ENCODE measurements at regions not wholly inside any gene's neighbourhood (a gene's known extent, or its start where the extent isn't known, plus 50 kb on each side); places are given as distances from the start of the nearest gene placed in this dataset.

GRCh38 chr20:60627751-60628565 is 624.1 kb upstream of the CDH4 start:
- no peak for TF ChIP-seq REST (IDR thresholded peaks at IDR 0.05; ENCODE audit: insufficient read depth in 1 of 2, low read depth in 2 of 2, low read length in 2 of 2)
- no peak for TF ChIP-seq POLR2AphosphoS5 (IDR thresholded peaks at IDR 0.05; ENCODE audit: low read depth, low read length)
- no peak for TF ChIP-seq FOXP2 (optimal IDR thresholded peaks at IDR 0.05; ENCODE audit: borderline replicate concordance, extremely low read depth, extremely low read length, insufficient read depth)

- TF ChIP-seq TAF1 (IDR thresholded peaks at IDR 0.05; ENCODE audit: borderline replicate concordance, insufficient read depth, low read length) (no peak), FOXP2 (optimal IDR thresholded peaks at IDR 0.05; ENCODE audit: borderline replicate concordance, extremely low read depth, extremely low read length, insufficient read depth) (no peak), REST (IDR thresholded peaks at IDR 0.05; ENCODE audit: insufficient read depth in 1 of 2, low read depth in 2 of 2, low read length in 2 of 2) (no peak), POLR2AphosphoS5 (IDR thresholded peaks at IDR 0.05; ENCODE audit: low read depth, low read length) (no peak), SIN3A (IDR thresholded peaks at IDR 0.05; ENCODE audit: borderline replicate concordance, insufficient read depth, low read length) (no peak)
These were observed 623.3 kb upstream of the CDH4 start for GRCh38 chr20:60628749-60629148.

GRCh38 chr20:60629206-60629605 is 622.9 kb upstream of the CDH4 start:
- TF ChIP-seq SIN3A (IDR thresholded peaks at IDR 0.05; ENCODE audit: borderline replicate concordance, insufficient read depth, low read length) (no peak), TAF1 (IDR thresholded peaks at IDR 0.05; ENCODE audit: borderline replicate concordance, insufficient read depth, low read length) (no peak), FOXP2 (optimal IDR thresholded peaks at IDR 0.05; ENCODE audit: borderline replicate concordance, extremely low read depth, extremely low read length, insufficient read depth) (no peak), REST (IDR thresholded peaks at IDR 0.05; ENCODE audit: insufficient read depth in 1 of 2, low read depth in 2 of 2, low read length in 2 of 2) (no peak), POLR2AphosphoS5 (IDR thresholded peaks at IDR 0.05; ENCODE audit: low read depth, low read length) (no peak)

GRCh38 chr20:60630609-60631008 is 621.5 kb upstream of the CDH4 start:
- TF ChIP-seq TAF1 (IDR thresholded peaks at IDR 0.05; ENCODE audit: borderline replicate concordance, insufficient read depth, low read length) (no peak), REST (IDR thresholded peaks at IDR 0.05; ENCODE audit: insufficient read depth in 1 of 2, low read depth in 2 of 2, low read length in 2 of 2) (no peak), SIN3A (IDR thresholded peaks at IDR 0.05; ENCODE audit: borderline replicate concordance, insufficient read depth, low read length) (no peak), FOXP2 (optimal IDR thresholded peaks at IDR 0.05; ENCODE audit: borderline replicate concordance, extremely low read depth, extremely low read length, insufficient read depth) (no peak), POLR2AphosphoS5 (IDR thresholded peaks at IDR 0.05; ENCODE audit: low read depth, low read length) (no peak)

Measured in PFSK-1 (cell line).